GM23248 (cell line): ENCODE measurements at regions not wholly inside any gene's neighbourhood (a gene's known extent, or its start where the extent isn't known, plus 50 kb on each side); places are given as distances from the start of the nearest gene placed in this dataset.
"Not testable (repeated sequence)": the region's sequence is repeated elsewhere in the genome, so short reads cannot be mapped to it uniquely, and the experiment has no call there.

ENCODE experiments used
- DNase-seq: peaks from one replicate; pipeline ENCODE4 v3.0.0-alpha.2; 2015
- H2AFZ ChIP-seq: fragments of 200-600 bp; sonication (generic); 2 replicates; pipeline ENCODE4 v1.6.1; 2016; ENCODE audit warnings: antibody characterized with exemption
- H3F3A ChIP-seq: fragments of 200-600 bp; sonication (generic); 2 replicates; pipeline ENCODE4 v1.6.1; 2016; ENCODE audit warnings: mild to moderate bottlenecking, antibody characterized with exemption, mixed run types; ENCODE audit not compliant: insufficient read depth
- H3K27ac ChIP-seq: fragments of 200-600 bp; sonication (generic); 2 replicates; pipeline ENCODE4 v1.5.1; 2016; ENCODE audit warnings: mild to moderate bottlenecking
- H3K27me3 ChIP-seq: fragments of 200-600 bp; sonication (generic); replicated peaks from 2 replicates; pipeline ENCODE4 v1.6.1; 2016; ENCODE audit warnings: mild to moderate bottlenecking; ENCODE audit not compliant: insufficient read depth
- H3K36me3 ChIP-seq: fragments of 200-600 bp; sonication (generic); 2 replicates; pipeline ENCODE4 v1.6.1; 2016; ENCODE audit warnings: low read depth, mild to moderate bottlenecking
- H3K4me1 ChIP-seq: fragments of 200-600 bp; sonication (generic); 2 replicates; pipeline ENCODE4 v1.6.1; 2016; ENCODE audit warnings: mild to moderate bottlenecking; ENCODE audit not compliant: insufficient read depth
- H3K4me2 ChIP-seq: fragments of 200-600 bp; sonication (generic); one replicate; pipeline ENCODE4 v1.6.1; 2016; ENCODE audit warnings: mild to moderate bottlenecking; ENCODE audit not compliant: unreplicated experiment
- H3K4me3 ChIP-seq: fragments of 200-600 bp; sonication (generic); 2 replicates; pipeline ENCODE4 v1.5.1; 2016; ENCODE audit warnings: mild to moderate bottlenecking
- H3K79me2 ChIP-seq: fragments of 200-600 bp; sonication (generic); 2 replicates; pipeline ENCODE4 v1.6.1; 2016; ENCODE audit warnings: mild to moderate bottlenecking; ENCODE audit not compliant: insufficient read depth
- H3K9ac ChIP-seq: fragments of 200-600 bp; sonication (generic); 2 replicates; pipeline ENCODE4 v1.6.1; 2016; ENCODE audit warnings: mild to moderate bottlenecking
- H3K9me2 ChIP-seq: fragments of 200-600 bp; sonication (generic); 2 replicates; pipeline ENCODE4 v1.6.1; 2016; ENCODE audit warnings: mixed run types, mild to moderate bottlenecking, moderate library complexity; ENCODE audit not compliant: insufficient read depth
- H3K9me3 ChIP-seq: fragments of 200-600 bp; sonication (generic); one replicate; pipeline ENCODE4 v1.6.1; 2017; ENCODE audit warnings: low read depth
- H4K20me1 ChIP-seq: fragments of 200-600 bp; sonication (generic); 2 replicates; pipeline ENCODE4 v1.6.0; 2016; ENCODE audit not compliant: insufficient read depth
- EZH2 ChIP-seq: fragments of 200-600 bp; sonication (generic); IDR thresholded peaks from 2 replicates; pipeline ENCODE4 v1.6.1; 2018; ENCODE audit warnings: antibody characterized with exemption, mild to moderate bottlenecking; ENCODE audit not compliant: insufficient read depth, poor library complexity, severe bottlenecking
- EZH2phosphoT487 ChIP-seq: fragments of 200-600 bp; sonication (generic); IDR thresholded peaks from 2 replicates; pipeline ENCODE4 v1.6.1; 2018; ENCODE audit warnings: antibody characterized with exemption, moderate library complexity, mild to moderate bottlenecking, low read depth; ENCODE audit not compliant: insufficient read depth
- WGBS, 2 experiments: methylation state at CpG; one replicate each; pipeline ENCODE4 v1.1.6; 2015 to 2017; ENCODE audit warnings: low lambda C conversion rate in 2 of 2, low coverage in 1 of 2; ENCODE audit errors: missing lambda C conversion rate in 2 of 2; 5-methylcytosine and 5-hydroxymethylcytosine counted together
- in situ Hi-C: fragments of 300-500 bp; cut with MboI; formaldehyde crosslinking; loops from 2 replicates; pipeline ENCODE4 v1.15.0; 2020

DNA sequence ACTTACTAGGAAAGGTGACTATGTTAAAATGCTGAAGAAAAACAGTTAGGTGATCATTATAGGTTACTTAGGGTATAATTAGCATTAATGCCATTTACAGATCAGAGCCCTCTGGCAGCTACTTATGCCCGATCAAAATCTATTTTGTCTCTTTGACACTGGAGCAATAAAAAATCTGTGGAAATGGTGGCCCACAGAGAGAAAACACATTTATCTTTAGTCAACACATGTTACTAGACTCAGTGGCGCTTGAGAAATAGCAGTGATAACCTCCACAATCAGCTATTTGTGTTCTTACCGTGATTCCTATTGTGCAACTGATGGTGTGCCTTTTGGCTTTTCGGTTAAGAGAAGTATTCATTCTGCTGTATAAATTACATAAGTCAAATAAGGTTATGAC lies 1519.6 kb downstream of the PCDH9 start:
- Histone ChIP-seq H4K20me1 (no peaks in the 10 kb centered on the region), H3K9me2 (no peaks in the 10 kb centered on the region), H3F3A (no peaks in the 10 kb centered on the region), H3K27me3 (no peaks in the 10 kb centered on the region), H3K4me3 (no peak overlapping the region), H3K27ac (no peak overlapping the region), H3K4me2 (no peak overlapping the region), H3K9me3 (no peaks in the 10 kb centered on the region), H3K9ac (no peak overlapping the region), H3K36me3 (no peaks in the 10 kb centered on the region), H3K79me2 (no peaks in the 10 kb centered on the region), H2AFZ (no peak overlapping the region), H3K4me1 (no peaks in the 10 kb centered on the region)
- in situ Hi-C loops, result no loop called here
- no peak for TF ChIP-seq EZH2
- TF ChIP-seq EZH2phosphoT487, result no peak
- 19 to 23% methylated on average over 4 of the region's 4 CpGs for WGBS, 2 experiments
- DNase-seq, result no peak

GRCh38 chr13:65697843-65698242 lies 1532.3 kb downstream of the PCDH9 start:
- no peaks in the 10 kb centered on the region for H3K9me3 ChIP-seq
- no peaks in the 10 kb centered on the region for H3K4me1 ChIP-seq
- H3K27me3 ChIP-seq, result no peaks in the 10 kb centered on the region
- no peak overlapping the region for H3K4me3 ChIP-seq
- DNase-seq, result no peak
- H3K9me2 ChIP-seq, result no peaks in the 10 kb centered on the region
- no peak overlapping the region for H2AFZ ChIP-seq
- H3K36me3 ChIP-seq, result no peaks in the 10 kb centered on the region
- no peak overlapping the region for H3K9ac ChIP-seq
- no peaks in the 10 kb centered on the region for H3F3A ChIP-seq
- H4K20me1 ChIP-seq, result no peaks in the 10 kb centered on the region
- no peaks in the 10 kb centered on the region for H3K79me2 ChIP-seq
- H3K4me2 ChIP-seq, result no peak overlapping the region
- TF ChIP-seq EZH2phosphoT487 (no peak), EZH2 (no peak)
- in situ Hi-C loops, result no loop called here
- H3K27ac ChIP-seq, result no peak overlapping the region

GRCh38 chr13:65679240-65679639 lies 1550.9 kb downstream of the PCDH9 start:
- no peaks in the 10 kb centered on the region for H3K79me2 ChIP-seq
- TF ChIP-seq EZH2 (no peak), EZH2phosphoT487 (no peak)
- no peak overlapping the region for H3K4me3 ChIP-seq
- no peaks in the 10 kb centered on the region for H3F3A ChIP-seq
- no peaks in the 10 kb centered on the region for H3K9me2 ChIP-seq
- no peaks in the 10 kb centered on the region for H3K27me3 ChIP-seq
- H2AFZ ChIP-seq, result no peak overlapping the region
- no peaks in the 10 kb centered on the region for H3K9me3 ChIP-seq
- H3K27ac ChIP-seq, result no peak overlapping the region
- H3K9ac ChIP-seq, result no peak overlapping the region
- no peak for DNase-seq
- H3K4me2 ChIP-seq, result no peak overlapping the region
- H4K20me1 ChIP-seq, result no peaks in the 10 kb centered on the region
- no peaks in the 10 kb centered on the region for H3K4me1 ChIP-seq
- H3K36me3 ChIP-seq, result no peaks in the 10 kb centered on the region
- in situ Hi-C loops, result no loop called here
- WGBS, 2 experiments, result 39 to 47% methylated on average over 1 of the region's 1 CpG

- 0 to 7% methylated on average over 1 of the region's 1 CpG for WGBS, 2 experiments
- Histone ChIP-seq H3K9ac (no peak overlapping the region), H3K4me1 (no peaks in the 10 kb centered on the region), H3K9me3 (no peaks in the 10 kb centered on the region), H3K36me3 (no peaks in the 10 kb centered on the region), H4K20me1 (no peaks in the 10 kb centered on the region), H3K27me3 (no peaks in the 10 kb centered on the region), H3K79me2 (no peaks in the 10 kb centered on the region), H3K4me3 (no peak overlapping the region), H3F3A (no peaks in the 10 kb centered on the region), H3K4me2 (no peak overlapping the region), H3K9me2 (no peaks in the 10 kb centered on the region), H2AFZ (no peak overlapping the region), H3K27ac (no peak overlapping the region)
- TF ChIP-seq EZH2 (no peak), EZH2phosphoT487 (no peak)
- in situ Hi-C loops, result no loop called here
- no peak for DNase-seq
Observed at GRCh38 chr13:65677906-65678305, 1552.2 kb downstream of the PCDH9 start.

DNA sequence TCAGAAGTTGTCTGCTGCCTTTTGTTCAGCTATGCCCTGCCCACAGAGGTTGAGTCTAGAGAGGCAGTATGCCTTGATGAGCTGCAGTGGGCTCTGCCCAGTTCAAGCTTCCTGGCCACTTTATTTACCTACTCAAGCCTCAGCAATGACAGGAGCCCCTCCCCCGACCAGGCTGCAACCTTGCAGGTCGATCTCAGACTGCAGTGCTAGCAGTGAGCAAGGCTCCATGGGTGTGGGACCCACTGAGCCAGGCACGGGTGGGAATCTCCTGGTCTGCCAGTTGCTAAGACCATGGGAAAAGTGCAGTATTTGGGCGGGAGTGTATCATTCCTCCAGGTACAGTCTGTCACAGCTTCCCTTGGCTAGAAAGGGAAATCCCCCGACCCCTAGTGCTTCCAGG lies 1554.8 kb downstream of the PCDH9 start:
- 14% methylated on average over 5 of the region's 5 CpGs for WGBS, 2 experiments
- H3F3A ChIP-seq, H3K4me1 ChIP-seq, H3K9me3 ChIP-seq, H3K4me3 ChIP-seq, H3K36me3 ChIP-seq, H3K4me2 ChIP-seq, H3K9ac ChIP-seq, H3K27me3 ChIP-seq, H4K20me1 ChIP-seq, in situ Hi-C loops, H3K27ac ChIP-seq, H2AFZ ChIP-seq, H3K9me2 ChIP-seq, DNase-seq, H3K79me2 ChIP-seq: not testable (repeated sequence)
